Sigmoid colon (tissue), 6 donors: ENCODE measurements at regions not wholly inside any gene's neighbourhood (a gene's known extent, or its start where the extent isn't known, plus 50 kb on each side); places are given as distances from the start of the nearest gene placed in this dataset.

Experiments used
- DNase-seq: peaks from one replicate; pipeline ENCODE4 v3.0.0-alpha.2; 2019
- H3K27ac ChIP-seq, 4 donors: fragments of 200-600 bp; sonication (generic); one replicate each; pipeline ENCODE4 v1.5.1; 2016 to 2019; ENCODE audit warnings: mild to moderate bottlenecking in 1 of 4
- H3K27me3 ChIP-seq, 3 donors: fragments of 200-600 bp; sonication (generic); one replicate each; pipeline ENCODE4 v1.5.1; 2019; ENCODE audit warnings: mild to moderate bottlenecking in 1 of 3
- H3K36me3 ChIP-seq, 4 donors: fragments of 200-600 bp; sonication (generic); one replicate each; pipeline ENCODE4 v1.5.1; 2016 to 2019
- H3K4me1 ChIP-seq, 4 donors: fragments of 200-600 bp; sonication (generic); one replicate each; pipeline ENCODE4 v1.5.1; 2017 to 2019
- H3K4me3 ChIP-seq, 4 donors: fragments of 200-600 bp; sonication (generic); one replicate each; pipeline ENCODE4 v1.5.1; 2017 to 2019; ENCODE audit warnings: mild to moderate bottlenecking in 2 of 4, moderate library complexity in 1 of 4
- H3K9me3 ChIP-seq, 4 donors: fragments of 200-600 bp in 3 of 4; sonication (generic) in 3 of 4; one replicate each; pipeline versions ENCODE4 v1.5.1 to v1.6.1; 2013 to 2019
- CTCF ChIP-seq, 4 experiments: fragments of 450-650 bp in 3 of 4; fragments of 200-600 bp in 1 of 4; IDR thresholded peaks; one replicate each; pipeline ENCODE4 v1.5.1; 2016 to 2019; ENCODE audit warnings: antibody characterized with exemption in 4 of 4, mild to moderate bottlenecking in 3 of 4, moderate library complexity in 2 of 4
- EP300 ChIP-seq, 4 donors: sonication (generic); formaldehyde crosslinking; IDR thresholded peaks; one replicate each; pipeline ENCODE4 v1.6.1; 2017; ENCODE audit warnings: antibody characterized with exemption in 4 of 4
- POLR2A ChIP-seq, 2 donors: fragments of 450-650 bp; IDR thresholded peaks; one replicate each; pipeline ENCODE4 v1.6.1; 2016; ENCODE audit warnings: antibody characterized with exemption in 2 of 2, mild to moderate bottlenecking in 2 of 2, moderate library complexity in 2 of 2
- POLR2AphosphoS5 ChIP-seq, 4 donors: sonication (generic); formaldehyde crosslinking; IDR thresholded peaks; one replicate each; pipeline ENCODE4 v1.6.1; 2017; ENCODE audit warnings: antibody characterized with exemption in 4 of 4
- WGBS, 2 donors: extraction: QIAGEN DNeasy Blood & Tissue Kit; methylation state at CpG; one replicate each; pipeline ENCODE4 v1.1.7; 2013; 5-methylcytosine and 5-hydroxymethylcytosine counted together
- intact Hi-C: fragments of 100-400 bp; cut with DNase I; formaldehyde crosslinking; loops from one replicate; pipeline ENCODE4 v1.15.1; 2023
- donor health status: healthy with polysubstance abuse.
- donor health status: healthy.

- intact Hi-C loops: loop anchor here (5.0 kb wide), 1 partner anchor 398 kb away; no protein-coding TSS in a partner anchor
- no peak for DNase-seq
- H3K4me1 ChIP-seq: no peaks in the 10 kb centered on the region
Observed at GRCh38 chr9:17064558-17064957, 70.3 kb upstream of the CNTLN start.

GRCh38 chr9:17063535-17064135 lies 71.2 kb upstream of the CNTLN start:
- intact Hi-C loops: loop anchor here (5.0 kb wide), 1 partner anchor 399 kb away; no protein-coding TSS in a partner anchor
- H3K9me3 ChIP-seq: no peaks in the 10 kb centered on the region
- no peaks in the 10 kb centered on the region for H3K36me3 ChIP-seq
- WGBS, 2 donors: 16 to 27% methylated on average over 2 of the region's 2 CpGs
- peak in 3 of 4 experiments; percentile 34 to 65 (median 59) for TF ChIP-seq CTCF (IDR thresholded peaks at IDR 0.05)
- no peak for TF ChIP-seq POLR2AphosphoS5 (IDR thresholded peaks at IDR 0.05)
- no peaks in the 10 kb centered on the region for H3K27me3 ChIP-seq
- DNase-seq: no peak
- H3K27ac ChIP-seq: no peak overlapping the region
- H3K4me1 ChIP-seq: no peaks in the 10 kb centered on the region
- no peak overlapping the region for H3K4me3 ChIP-seq

More at GRCh38 chr9:17064558-17064957, 70.3 kb upstream of the CNTLN start:
- Histone ChIP-seq H3K4me3 (no peak overlapping the region), H3K9me3 (no peaks in the 10 kb centered on the region), H3K27me3 (no peaks in the 10 kb centered on the region), H3K36me3 (no peaks in the 10 kb centered on the region), H3K27ac (no peak overlapping the region)
- WGBS, 2 donors: 47 to 60% methylated on average over 1 of the region's 1 CpG
- no peak for TF ChIP-seq POLR2A (IDR thresholded peaks at IDR 0.05)
- no peak for TF ChIP-seq CTCF (IDR thresholded peaks at IDR 0.05)
- no peak for TF ChIP-seq POLR2AphosphoS5 (IDR thresholded peaks at IDR 0.05)
- TF ChIP-seq EP300 (IDR thresholded peaks at IDR 0.05): no peak

DNA sequence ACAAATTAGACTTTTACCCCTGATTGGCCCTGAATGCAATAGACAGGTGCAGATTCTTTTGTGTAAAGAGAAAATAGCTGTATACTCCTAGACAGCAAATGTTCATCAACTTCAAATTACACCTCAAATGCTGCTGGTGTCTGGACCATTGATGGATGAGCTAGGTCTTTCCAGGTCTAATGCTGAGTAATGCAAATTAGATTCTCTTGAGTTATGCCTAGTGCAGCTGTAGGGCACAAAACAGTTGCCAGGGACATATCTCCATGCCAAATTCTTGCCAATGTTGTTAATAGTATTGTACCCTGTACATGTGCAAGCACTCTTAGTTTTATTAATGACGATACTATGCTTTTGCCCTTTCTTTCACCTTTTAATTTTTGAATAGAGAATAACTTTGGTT lies 72.3 kb upstream of the CNTLN start:
- Histone ChIP-seq H3K9me3 (no peaks in the 10 kb centered on the region), H3K4me3 (no peak overlapping the region), H3K27ac (no peak overlapping the region), H3K4me1 (no peaks in the 10 kb centered on the region), H3K27me3 (no peaks in the 10 kb centered on the region), H3K36me3 (no peaks in the 10 kb centered on the region)
- WGBS, 2 donors: 40 to 45% methylated on average over 1 of the region's 1 CpG
- intact Hi-C loops: loop anchor here (5.0 kb wide), 1 partner anchor 400 kb away; no protein-coding TSS in a partner anchor
- TF ChIP-seq CTCF (IDR thresholded peaks at IDR 0.05): no peak
- no peak for TF ChIP-seq POLR2AphosphoS5 (IDR thresholded peaks at IDR 0.05)
- no peak for TF ChIP-seq POLR2A (IDR thresholded peaks at IDR 0.05)
- TF ChIP-seq EP300 (IDR thresholded peaks at IDR 0.05): no peak
- no peak for DNase-seq

DNA sequence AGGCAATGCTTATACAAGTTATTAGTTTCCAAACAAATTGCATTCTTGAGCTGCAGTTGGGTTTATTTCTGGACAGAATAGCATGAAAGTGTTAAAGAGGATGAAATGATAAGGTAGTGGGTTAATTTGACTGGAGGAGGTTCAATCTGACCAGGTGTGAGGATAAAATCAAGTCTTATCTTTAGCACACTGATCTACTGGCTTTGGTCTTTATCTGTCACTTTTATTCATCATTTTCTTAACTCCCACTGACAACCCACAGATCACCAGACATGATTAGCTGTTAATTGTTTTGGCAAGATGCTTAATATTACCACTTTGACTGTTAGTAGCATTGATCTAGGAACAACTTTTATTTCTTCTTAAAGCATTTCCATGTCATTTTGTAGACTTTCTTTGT lies 74.4 kb upstream of the CNTLN start:
- no peaks in the 10 kb centered on the region for H3K36me3 ChIP-seq
- H3K9me3 ChIP-seq: no peaks in the 10 kb centered on the region
- DNase-seq: no peak
- no peaks in the 10 kb centered on the region for H3K4me1 ChIP-seq
- H3K27ac ChIP-seq: no peak overlapping the region
- intact Hi-C loops: loop anchor here (5.0 kb wide), 1 partner anchor 402 kb away; no protein-coding TSS in a partner anchor
- no peaks in the 10 kb centered on the region for H3K27me3 ChIP-seq
- H3K4me3 ChIP-seq: no peak overlapping the region
- TF ChIP-seq EP300 (IDR thresholded peaks at IDR 0.05): no peak
- no peak for TF ChIP-seq CTCF (IDR thresholded peaks at IDR 0.05)
- no peak for TF ChIP-seq POLR2AphosphoS5 (IDR thresholded peaks at IDR 0.05)
- no peak for TF ChIP-seq POLR2A (IDR thresholded peaks at IDR 0.05)

DNA sequence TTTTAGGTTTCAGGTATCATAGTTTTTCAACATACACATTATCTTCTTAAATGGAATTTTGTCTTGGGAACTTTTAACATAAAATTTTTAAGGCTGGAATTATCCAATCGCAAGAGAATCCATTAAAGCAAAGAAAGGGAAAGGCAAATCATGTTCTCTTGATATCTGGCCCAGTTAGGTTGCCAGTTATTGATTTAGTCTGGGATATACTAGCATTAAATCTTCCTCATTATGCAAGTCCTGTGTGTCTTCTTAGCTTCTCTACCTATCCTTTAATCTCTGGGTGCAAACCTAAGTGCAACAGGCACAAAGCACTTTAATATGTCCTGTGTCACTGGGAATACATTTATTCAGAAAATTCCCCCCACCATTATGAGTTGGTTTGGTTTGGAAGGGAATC lies 75.4 kb upstream of the CNTLN start:
- no peak overlapping the region for H3K4me3 ChIP-seq
- no peaks in the 10 kb centered on the region for H3K27me3 ChIP-seq
- no peaks in the 10 kb centered on the region for H3K36me3 ChIP-seq
- intact Hi-C loops: no loop called here
- DNase-seq: no peak
- H3K4me1 ChIP-seq: no peaks in the 10 kb centered on the region
- TF ChIP-seq EP300 (IDR thresholded peaks at IDR 0.05) (no peak), POLR2AphosphoS5 (IDR thresholded peaks at IDR 0.05) (no peak), CTCF (IDR thresholded peaks at IDR 0.05) (no peak), POLR2A (IDR thresholded peaks at IDR 0.05) (no peak)
- H3K27ac ChIP-seq: no peak overlapping the region
- 98% methylated on average over 1 of the region's 1 CpG for WGBS, 2 donors
- no peaks in the 10 kb centered on the region for H3K9me3 ChIP-seq
